ENCODE measurements at regions not wholly inside any gene's neighbourhood (a gene's known extent, or its start where the extent isn't known, plus 50 kb on each side); places are given as distances from the start of the nearest gene placed in this dataset.

DNA sequence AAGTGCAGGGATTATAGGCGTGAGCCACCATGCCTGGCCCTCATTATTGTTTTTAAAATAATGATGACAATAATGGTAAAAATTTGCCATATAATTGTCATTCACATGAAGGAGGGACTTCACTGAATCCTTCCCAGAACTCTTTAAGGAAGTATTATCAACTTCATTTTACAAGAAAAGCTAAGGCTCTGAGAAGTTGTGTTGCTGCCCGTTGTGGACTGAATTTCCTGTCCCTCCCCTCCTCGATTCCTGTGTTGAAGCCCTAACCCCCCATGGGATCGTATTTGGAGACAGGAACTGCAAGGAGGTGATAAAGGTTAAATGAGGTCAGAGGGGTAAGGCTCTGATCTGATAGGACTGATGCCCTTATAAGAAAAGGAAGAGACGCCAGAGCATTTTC is 458.0 kb downstream of the HAPSTR1 start:
- no peak overlapping the region for H3K4me3 ChIP-seq (ENCODE audit: low read depth, low read length)
- DNase-seq (ENCODE audit: low read depth): no peak
- TF ChIP-seq, protein P1, sequence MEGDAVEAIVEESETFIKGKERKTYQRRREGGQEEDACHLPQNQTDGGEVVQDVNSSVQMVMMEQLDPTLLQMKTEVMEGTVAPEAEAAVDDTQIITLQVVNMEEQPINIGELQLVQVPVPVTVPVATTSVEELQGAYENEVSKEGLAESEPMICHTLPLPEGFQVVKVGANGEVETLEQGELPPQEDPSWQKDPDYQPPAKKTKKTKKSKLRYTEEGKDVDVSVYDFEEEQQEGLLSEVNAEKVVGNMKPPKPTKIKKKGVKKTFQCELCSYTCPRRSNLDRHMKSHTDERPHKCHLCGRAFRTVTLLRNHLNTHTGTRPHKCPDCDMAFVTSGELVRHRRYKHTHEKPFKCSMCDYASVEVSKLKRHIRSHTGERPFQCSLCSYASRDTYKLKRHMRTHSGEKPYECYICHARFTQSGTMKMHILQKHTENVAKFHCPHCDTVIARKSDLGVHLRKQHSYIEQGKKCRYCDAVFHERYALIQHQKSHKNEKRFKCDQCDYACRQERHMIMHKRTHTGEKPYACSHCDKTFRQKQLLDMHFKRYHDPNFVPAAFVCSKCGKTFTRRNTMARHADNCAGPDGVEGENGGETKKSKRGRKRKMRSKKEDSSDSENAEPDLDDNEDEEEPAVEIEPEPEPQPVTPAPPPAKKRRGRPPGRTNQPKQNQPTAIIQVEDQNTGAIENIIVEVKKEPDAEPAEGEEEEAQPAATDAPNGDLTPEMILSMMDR (IDR thresholded peaks at IDR 0.05; ENCODE audit: control insufficient read depth, extremely low read depth, insufficient read depth): no peak

DNA sequence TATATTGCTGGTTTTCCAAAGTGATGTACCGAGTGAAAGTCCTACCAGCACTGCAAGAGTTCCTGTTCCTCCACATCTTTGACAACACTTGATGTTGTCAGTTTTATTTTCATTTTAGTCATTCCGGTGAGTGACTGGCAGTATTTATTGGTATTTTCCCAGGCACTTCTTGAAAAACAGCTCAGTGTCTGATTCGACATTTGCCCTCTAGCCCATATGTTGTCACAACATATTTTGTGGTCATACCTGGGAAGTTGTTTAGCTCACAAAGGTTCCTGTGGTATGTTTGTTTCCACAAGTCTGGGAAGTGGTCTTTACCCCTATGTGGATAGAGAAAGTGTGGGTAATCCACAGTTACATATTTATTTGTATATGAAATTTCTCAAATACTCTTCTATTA is 463.6 kb downstream of the HAPSTR1 start:
- no peak for DNase-seq (ENCODE audit: low read depth)
- TF ChIP-seq, protein P1 (IDR thresholded peaks at IDR 0.05; ENCODE audit: control insufficient read depth, extremely low read depth, insufficient read depth): no peak
- no peak overlapping the region for H3K4me3 ChIP-seq (ENCODE audit: low read depth, low read length)

DNA sequence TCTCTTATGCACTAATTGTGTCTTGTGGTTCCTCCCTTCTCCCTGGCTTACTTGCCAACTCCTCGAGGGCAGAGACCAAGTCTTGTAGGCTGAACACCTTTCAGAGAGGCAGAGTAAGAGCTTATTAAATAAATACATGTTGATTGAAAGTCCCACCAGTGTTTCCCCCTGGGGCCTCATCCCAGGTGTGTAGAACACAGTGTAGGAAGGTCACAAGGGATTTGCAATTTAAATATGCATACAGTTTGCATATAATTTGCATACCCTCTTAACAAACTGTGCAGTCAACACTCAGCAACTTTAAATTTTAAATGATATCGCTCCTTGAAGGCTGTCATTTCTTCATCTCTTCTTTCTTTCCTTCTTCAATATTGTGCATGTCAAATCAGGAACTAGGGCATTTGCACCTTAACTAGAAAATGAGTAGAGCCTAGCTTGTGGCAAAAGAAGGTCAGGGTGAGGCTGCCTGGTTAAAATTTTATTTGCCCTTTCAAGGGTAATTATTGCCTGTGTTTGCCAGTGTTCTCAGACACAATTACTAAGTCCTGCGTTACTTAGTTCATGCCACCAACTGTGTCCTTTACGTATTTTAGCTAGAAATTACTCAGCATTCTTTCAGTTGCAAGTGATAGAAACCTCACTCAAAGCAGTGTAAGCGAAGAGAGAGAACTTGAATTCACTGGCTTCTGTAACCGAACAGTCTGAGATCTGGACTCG is 465.7 kb downstream of the HAPSTR1 start:
- TF ChIP-seq, protein P1 (IDR thresholded peaks at IDR 0.05; ENCODE audit: control insufficient read depth, extremely low read depth, insufficient read depth): no peak
- H3K4me3 ChIP-seq (ENCODE audit: low read depth, low read length): no peak overlapping the region
- DNase-seq (ENCODE audit: low read depth): no peak

DNA sequence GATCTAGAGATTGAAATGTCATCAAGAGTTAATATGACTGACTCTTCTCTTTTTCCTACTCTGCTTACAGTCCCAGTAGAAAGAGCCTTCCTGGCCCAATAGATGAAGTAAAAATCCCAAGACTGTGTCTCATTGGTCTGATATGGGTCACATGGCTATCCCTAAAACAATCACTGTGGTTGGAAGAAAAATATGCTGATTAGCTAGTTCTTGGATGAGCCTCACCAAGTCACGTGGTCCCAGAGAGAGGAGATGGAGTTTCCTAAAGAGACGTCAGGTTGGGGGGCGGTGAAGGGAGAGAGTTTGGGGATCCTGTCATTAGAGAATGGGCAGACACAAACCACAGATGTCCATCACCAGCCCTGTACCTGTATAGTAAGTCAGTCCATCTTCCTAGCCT is 466.3 kb downstream of the HAPSTR1 start:
- TF ChIP-seq, protein P1 (IDR thresholded peaks at IDR 0.05; ENCODE audit: control insufficient read depth, extremely low read depth, insufficient read depth): no peak
- no peak for DNase-seq (ENCODE audit: low read depth)
- no peak overlapping the region for H3K4me3 ChIP-seq (ENCODE audit: low read depth, low read length)

DNA sequence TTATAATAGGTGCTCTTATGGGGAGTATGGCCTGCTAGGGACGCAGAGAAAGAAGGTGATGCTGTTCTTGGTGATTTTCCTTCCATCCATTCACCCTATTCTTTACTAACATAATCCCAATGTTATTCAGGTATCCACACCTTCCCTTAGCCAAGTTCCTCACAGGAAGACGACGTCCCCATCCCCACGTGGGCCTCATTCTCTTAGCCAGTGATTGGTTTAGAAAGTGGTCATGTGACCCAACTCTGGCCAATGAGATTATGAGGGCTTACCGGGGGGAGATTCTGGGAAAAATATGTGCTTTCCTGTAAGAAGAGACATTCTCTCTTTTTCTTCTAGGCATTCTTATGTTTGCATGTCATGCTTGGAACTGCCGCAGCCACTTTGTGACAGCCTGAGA is 474.7 kb downstream of the HAPSTR1 start:
- no peak for DNase-seq (ENCODE audit: low read depth)
- no peak overlapping the region for H3K4me3 ChIP-seq (ENCODE audit: low read depth, low read length)
- TF ChIP-seq, protein P1 (IDR thresholded peaks at IDR 0.05; ENCODE audit: control insufficient read depth, extremely low read depth, insufficient read depth): no peak

DNA sequence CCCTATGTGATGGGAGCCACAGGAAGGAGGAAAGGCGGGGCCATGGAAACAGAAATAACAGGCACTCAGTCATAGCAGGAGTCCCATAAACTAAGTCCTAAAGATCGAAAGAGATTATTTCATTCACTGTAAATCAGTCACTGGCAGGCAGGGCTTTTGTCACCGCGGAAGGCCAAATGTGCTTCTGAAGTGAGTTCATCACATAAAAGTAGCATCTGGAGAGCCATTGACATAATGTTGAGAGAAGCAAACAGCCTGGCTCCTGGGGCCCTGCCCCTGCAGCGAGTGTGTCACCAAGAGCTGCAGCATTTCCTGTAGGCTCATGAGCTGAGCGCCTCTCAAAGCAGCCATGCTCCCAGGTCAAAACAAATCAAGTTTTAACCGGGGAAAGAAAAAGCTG is 476.2 kb downstream of the HAPSTR1 start:
- DNase-seq (ENCODE audit: low read depth): no peak
- no peak overlapping the region for H3K4me3 ChIP-seq (ENCODE audit: low read depth, low read length)
- TF ChIP-seq, protein P1 (IDR thresholded peaks at IDR 0.05; ENCODE audit: control insufficient read depth, extremely low read depth, insufficient read depth): no peak

DNA sequence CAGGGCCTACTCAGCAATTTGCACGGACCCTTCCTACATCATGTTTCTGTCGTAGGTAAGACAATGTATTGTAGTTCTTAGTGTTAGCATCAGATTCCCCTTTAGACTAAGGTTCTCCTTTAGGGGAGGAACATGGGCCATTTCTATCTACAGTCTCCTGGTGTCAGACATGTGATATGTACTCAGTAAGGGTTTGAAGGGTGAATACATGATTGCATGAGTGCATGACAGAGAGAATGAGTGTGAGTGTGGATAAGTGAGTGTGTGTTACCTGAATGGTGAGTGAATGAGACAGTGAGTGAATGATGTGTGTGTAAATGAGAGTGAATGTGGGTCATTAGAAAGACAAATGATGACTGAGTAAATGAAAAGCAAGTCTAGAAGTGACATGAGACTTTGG is 476.8 kb downstream of the HAPSTR1 start:
- no peak for DNase-seq (ENCODE audit: low read depth)
- no peak overlapping the region for H3K4me3 ChIP-seq (ENCODE audit: low read depth, low read length)
- TF ChIP-seq, protein P1 (IDR thresholded peaks at IDR 0.05; ENCODE audit: control insufficient read depth, extremely low read depth, insufficient read depth): no peak

All from LNCaP clone FGC (cell line).